Right cardiac atrium (tissue), 5 donors: ENCODE measurements at regions not wholly inside any gene's neighbourhood (a gene's known extent, or its start where the extent isn't known, plus 50 kb on each side); places are given as distances from the start of the nearest gene placed in this dataset.

Source experiments
- ATAC-seq, 2 donors: fragments of 200-7000 bp; cut with Tn5 transposase; one replicate each; pipeline versions ENCODE4 v1.8.0 to v1.9.1; 2020; ENCODE audit warnings: moderate library complexity in 2 of 2, mild to moderate bottlenecking in 1 of 2
- DNase-seq, 3 donors: peaks; one replicate each; pipeline ENCODE4 v3.0.0-alpha.2; 2020
- H3K27ac ChIP-seq: one replicate; pipeline ENCODE4 v1.5.1; 2013; ENCODE audit warnings: mild to moderate bottlenecking, low read length, control low read depth, moderate library complexity
- H3K27me3 ChIP-seq: one replicate; pipeline ENCODE4 v1.6.1; 2013; ENCODE audit not compliant: control insufficient read depth, insufficient read depth
- H3K4me1 ChIP-seq: one replicate; pipeline ENCODE4 v1.6.1; 2013; ENCODE audit warnings: low read length; ENCODE audit not compliant: control insufficient read depth, insufficient read depth
- H3K4me3 ChIP-seq: one replicate; pipeline ENCODE4 v1.5.1; 2013; ENCODE audit warnings: low read length, control low read depth
- H3K9me3 ChIP-seq: one replicate; pipeline ENCODE4 v1.6.1; 2013; ENCODE audit warnings: low read length; ENCODE audit not compliant: control insufficient read depth
- WGBS: extraction: QIAGEN DNeasy Blood & Tissue Kit; methylation state at CpG from one replicate; pipeline ENCODE4 v1.1.7; 2013; 5-methylcytosine and 5-hydroxymethylcytosine counted together
- intact Hi-C, 4 donors: fragments of 100-400 bp; cut with DNase I; formaldehyde crosslinking; loops; one replicate each; pipeline versions ENCODE4 v1.11.0 to v1.14.0; 2022 to 2023
- donor health status: healthy with polysubstance abuse.
- donor health status: DM: no; HTN: yes; CAD: no.
- donor health status: DM: no; HTN: no; CAD: no.
- donor health status: DM: no; HTN: yes; CAD: no; lungs with severe emphysema.
- donor health status: DM: yes; HTN: yes; CAD: no.

GRCh38 chr2:15749460-15750432 lies 158.1 kb downstream of the DDX1 start:
- intact Hi-C loops = no loop called here
- 31% methylated on average over 11 of the region's 11 CpGs for WGBS
- ATAC-seq (peak; percentile 60 to 81), DNase-seq (no peak)
- no peaks in the 10 kb centered on the region for H3K9me3 ChIP-seq
- H3K4me3 ChIP-seq = no peak overlapping the region
- no peak overlapping the region for H3K27ac ChIP-seq
- H3K4me1 ChIP-seq = peaks cover 11% of the 10 kb centered on the region
- H3K27me3 ChIP-seq = no peaks in the 10 kb centered on the region

GRCh38 chr2:15750433-15750814 lies 158.8 kb downstream of the DDX1 start:
- no peak for DNase-seq
- Histone ChIP-seq H3K4me3 (no peak overlapping the region), H3K27ac (no peak overlapping the region), H3K4me1 (peaks cover 11% of the 10 kb centered on the region), H3K9me3 (no peaks in the 10 kb centered on the region), H3K27me3 (no peaks in the 10 kb centered on the region)
- peak in 1 of 2 donors; percentile 4 for ATAC-seq
- WGBS = 74% methylated on average over 3 of the region's 3 CpGs
- intact Hi-C loops = no loop called here

GRCh38 chr2:15750822-15751329 lies 159.2 kb downstream of the DDX1 start:
- no peaks in the 10 kb centered on the region for H3K27me3 ChIP-seq
- no peak overlapping the region for H3K4me3 ChIP-seq
- no peaks in the 10 kb centered on the region for H3K9me3 ChIP-seq
- DNase-seq (no peak), ATAC-seq (no peak)
- intact Hi-C loops = no loop called here
- H3K27ac ChIP-seq = no peak overlapping the region
- H3K4me1 ChIP-seq = peaks cover 11% of the 10 kb centered on the region
- 90% methylated on average over 3 of the region's 3 CpGs for WGBS

- H3K27me3 ChIP-seq = no peaks in the 10 kb centered on the region
- H3K4me3 ChIP-seq = no peak overlapping the region
- peaks cover 11% of the 10 kb centered on the region for H3K4me1 ChIP-seq
- DNase-seq (no peak), ATAC-seq (no peak)
- intact Hi-C loops = no loop called here
- 92% methylated on average over 2 of the region's 2 CpGs for WGBS
- H3K9me3 ChIP-seq = no peaks in the 10 kb centered on the region
- H3K27ac ChIP-seq = no peak overlapping the region
Observed at GRCh38 chr2:15751477-15751876, 159.8 kb downstream of the DDX1 start.

GRCh38 chr2:15752552-15753232 lies 161.0 kb downstream of the DDX1 start:
- Histone ChIP-seq H3K4me1 (peaks cover 11% of the 10 kb centered on the region), H3K27me3 (no peaks in the 10 kb centered on the region), H3K4me3 (no peak overlapping the region), H3K27ac (no peak overlapping the region), H3K9me3 (no peaks in the 10 kb centered on the region)
- WGBS = 95% methylated on average over 2 of the region's 2 CpGs
- intact Hi-C loops = no loop called here
- DNase-seq = no peak
- ATAC-seq = no peak

- H3K4me3 ChIP-seq = no peak overlapping the region
- intact Hi-C loops = no loop called here
- H3K9me3 ChIP-seq = no peaks in the 10 kb centered on the region
- no peak for DNase-seq
- no peaks in the 10 kb centered on the region for H3K27me3 ChIP-seq
- no peak overlapping the region for H3K27ac ChIP-seq
- no peak for ATAC-seq
- 82% methylated on average over 7 of the region's 7 CpGs for WGBS
- peaks cover 11% of the 10 kb centered on the region for H3K4me1 ChIP-seq
Observed at GRCh38 chr2:15753233-15753798, 161.6 kb downstream of the DDX1 start.

GRCh38 chr2:15753811-15754702 lies 162.4 kb downstream of the DDX1 start:
- no peak overlapping the region for H3K27ac ChIP-seq
- no peak overlapping the region for H3K4me3 ChIP-seq
- peaks cover 11% of the 10 kb centered on the region for H3K4me1 ChIP-seq
- DNase-seq (no peak), ATAC-seq (no peak)
- H3K27me3 ChIP-seq = no peaks in the 10 kb centered on the region
- WGBS = 93% methylated on average over 15 of the region's 15 CpGs
- intact Hi-C loops = no loop called here
- H3K9me3 ChIP-seq = no peaks in the 10 kb centered on the region

GRCh38 chr2:15754703-15755099 lies 163.0 kb downstream of the DDX1 start:
- no peak for DNase-seq
- Histone ChIP-seq H3K9me3 (no peaks in the 10 kb centered on the region), H3K27ac (no peak overlapping the region), H3K4me1 (peaks cover 10% of the 10 kb centered on the region), H3K27me3 (no peaks in the 10 kb centered on the region), H3K4me3 (no peak overlapping the region)
- ATAC-seq = peak; percentile 39 to 67
- intact Hi-C loops = no loop called here
- WGBS = 75% methylated on average over 5 of the region's 5 CpGs

- Histone ChIP-seq H3K4me3 (no peak overlapping the region), H3K27ac (no peak overlapping the region), H3K9me3 (no peaks in the 10 kb centered on the region), H3K4me1 (peaks cover 4% of the 10 kb centered on the region), H3K27me3 (no peaks in the 10 kb centered on the region)
- ATAC-seq = no peak
- intact Hi-C loops = no loop called here
- WGBS = 97% methylated on average over 2 of the region's 2 CpGs
- no peak for DNase-seq
Observed at GRCh38 chr2:15755528-15755927, 163.9 kb downstream of the DDX1 start.

GRCh38 chr2:15756011-15756550 lies 164.4 kb downstream of the DDX1 start:
- Histone ChIP-seq H3K9me3 (no peaks in the 10 kb centered on the region), H3K27me3 (no peaks in the 10 kb centered on the region), H3K27ac (no peak overlapping the region), H3K4me3 (no peak overlapping the region), H3K4me1 (peaks cover under 1% of the 10 kb centered on the region)
- 96% methylated on average over 2 of the region's 2 CpGs for WGBS
- intact Hi-C loops = no loop called here
- DNase-seq = no peak
- ATAC-seq = no peak
